Epithelial cell of prostate (primary cell): ENCODE measurements at regions not wholly inside any gene's neighbourhood (a gene's known extent, or its start where the extent isn't known, plus 50 kb on each side); places are given as distances from the start of the nearest gene placed in this dataset.

Source experiments
- DNase-seq: peaks from one replicate; pipeline ENCODE4 v3.0.0-alpha.2; 2011; ENCODE audit warnings: low read depth, low spot score
- H3K27ac ChIP-seq: fragments of 450-650 bp; 2 replicates; pipeline ENCODE4 v1.5.1; 2017; ENCODE audit warnings: mild to moderate bottlenecking

DNA sequence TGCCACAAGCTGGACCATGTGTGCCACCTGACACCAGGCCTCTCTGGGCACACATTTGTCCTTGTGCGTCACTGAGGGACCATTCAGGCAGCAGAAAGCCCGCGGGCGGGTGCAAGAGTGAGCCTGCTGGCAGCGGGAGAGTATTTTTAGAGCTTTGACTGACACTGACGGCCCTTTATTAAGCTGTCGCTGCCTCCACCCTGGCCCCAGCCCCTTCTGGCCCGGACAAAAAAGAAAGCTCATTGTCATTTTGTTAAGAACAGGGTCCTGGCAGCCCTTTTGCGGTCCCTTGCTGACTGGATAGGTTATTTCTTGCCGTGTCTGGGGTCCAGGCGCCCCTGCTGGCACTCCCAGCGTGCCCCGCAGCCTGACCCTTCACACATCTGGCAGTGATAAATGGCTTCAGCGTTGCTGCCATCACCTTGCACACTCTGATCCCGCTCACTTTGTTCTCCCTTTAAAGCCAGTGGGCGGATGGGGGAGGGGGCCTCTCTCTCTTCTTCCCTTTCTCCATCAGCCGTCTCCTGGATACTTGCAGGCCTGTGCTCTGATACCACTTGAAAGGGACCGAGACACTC, 78.4 kb upstream of the NKD1 start:
- DNase-seq = no peak
- no peak overlapping the region for H3K27ac ChIP-seq

DNA sequence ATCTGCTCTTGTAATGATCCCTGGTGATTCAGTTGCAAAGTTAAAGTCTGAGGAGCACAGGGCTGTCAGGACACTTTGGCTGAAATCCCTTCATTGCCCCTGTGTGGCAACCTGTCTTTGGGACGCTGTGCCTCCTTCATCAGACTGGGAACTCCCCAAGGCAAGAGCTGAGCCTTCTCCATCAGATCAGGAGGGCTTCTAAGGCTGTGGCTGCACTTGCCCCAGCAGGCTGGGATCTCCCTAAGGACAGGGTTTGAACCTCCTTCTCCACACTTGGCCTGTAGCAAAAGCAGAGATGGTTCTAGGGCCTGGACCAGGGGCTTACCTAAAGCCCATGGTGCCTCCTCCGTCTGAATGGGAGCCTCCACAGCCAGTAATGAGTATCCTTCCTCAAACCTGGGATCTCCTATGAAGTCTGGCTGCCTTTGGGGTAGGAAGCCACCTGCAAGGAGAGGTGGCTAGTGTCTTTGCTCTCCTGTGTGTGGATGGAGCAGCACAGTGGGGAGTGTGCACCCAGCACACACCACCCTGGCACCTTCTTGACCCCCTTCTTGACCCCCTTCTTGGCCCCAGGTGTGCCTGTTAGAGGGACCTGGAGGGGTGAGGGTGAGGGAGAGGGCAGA, 79.0 kb upstream of the NKD1 start:
- DNase-seq = no peak
- H3K27ac ChIP-seq = no peak overlapping the region

DNA sequence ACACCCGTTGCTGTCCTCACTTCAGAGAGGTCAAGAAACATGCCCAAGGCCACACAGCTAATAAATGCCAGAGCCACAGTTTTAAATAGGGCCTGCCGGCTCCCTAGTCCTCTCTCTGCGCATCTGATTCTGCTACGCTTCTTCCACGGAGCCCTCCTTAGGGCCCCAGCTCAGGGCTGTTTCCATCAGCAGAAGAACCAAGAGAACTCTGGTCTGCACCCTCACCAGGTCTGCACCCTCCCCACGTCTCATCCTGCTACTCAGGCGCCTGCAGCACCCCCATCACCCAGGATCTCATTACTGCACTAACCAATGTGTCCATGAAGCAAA, 79.5 kb upstream of the NKD1 start:
- H3K27ac ChIP-seq = no peak overlapping the region
- no peak for DNase-seq

DNA sequence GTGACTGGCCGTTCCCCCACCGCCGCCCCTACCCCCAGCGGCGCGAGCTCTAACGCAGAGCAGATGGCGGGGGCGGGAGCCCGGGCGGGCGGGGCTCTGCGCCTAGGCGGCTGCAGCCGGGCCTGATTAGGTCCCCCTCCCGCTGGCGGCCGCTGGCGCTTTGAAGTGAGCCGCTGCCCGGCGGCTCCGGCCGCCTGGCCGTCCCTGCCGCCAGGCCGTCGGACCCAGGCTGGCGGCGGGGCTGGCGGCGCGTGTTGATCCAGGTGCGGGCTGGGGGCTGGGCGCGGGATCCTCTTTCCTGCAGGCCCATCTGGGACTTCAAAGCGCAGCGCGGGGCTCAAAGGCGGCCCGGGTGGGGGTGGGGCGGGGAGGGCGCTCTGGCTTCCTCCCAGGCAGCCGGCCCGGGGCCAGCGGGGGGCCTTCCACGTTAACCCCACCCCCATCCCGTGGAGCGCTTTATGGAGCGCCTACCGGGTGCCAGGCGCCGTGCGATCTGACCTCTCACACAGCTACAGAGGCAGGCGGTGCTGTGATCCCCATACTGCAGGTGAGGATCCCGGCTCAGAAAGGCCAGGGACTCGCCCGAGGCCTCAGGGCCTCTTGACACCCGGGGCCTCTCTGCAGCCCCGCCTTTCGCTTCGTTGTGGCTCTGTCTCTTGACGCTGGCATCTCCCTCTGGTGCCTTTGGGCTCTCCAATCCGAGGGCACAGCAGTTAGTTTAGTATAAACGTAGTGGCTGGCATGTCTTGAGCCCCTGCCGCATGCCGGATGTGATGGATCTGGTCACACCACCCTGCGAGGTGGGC, 80.0 kb upstream of the NKD1 start:
- DNase-seq = no peak
- no peak overlapping the region for H3K27ac ChIP-seq

DNA sequence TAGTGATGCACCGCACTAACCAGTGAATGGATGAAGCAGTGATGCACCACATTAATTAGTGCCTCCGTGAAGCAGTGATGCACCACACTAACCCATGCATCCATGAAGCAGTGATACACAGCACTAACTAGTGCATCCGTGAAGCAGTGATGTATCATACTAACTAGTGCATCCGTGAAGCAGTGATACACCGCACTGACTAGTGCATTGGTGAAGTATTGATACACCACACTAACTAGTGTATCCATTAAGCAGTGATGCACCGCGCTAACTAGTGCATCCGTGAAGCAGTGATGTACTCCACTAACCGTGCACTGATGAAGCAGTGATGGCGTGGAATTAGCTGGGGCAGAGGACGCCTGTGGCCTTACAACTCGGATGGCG, 80.6 kb upstream of the NKD1 start:
- no peak for DNase-seq
- H3K27ac ChIP-seq = no peak overlapping the region

DNA sequence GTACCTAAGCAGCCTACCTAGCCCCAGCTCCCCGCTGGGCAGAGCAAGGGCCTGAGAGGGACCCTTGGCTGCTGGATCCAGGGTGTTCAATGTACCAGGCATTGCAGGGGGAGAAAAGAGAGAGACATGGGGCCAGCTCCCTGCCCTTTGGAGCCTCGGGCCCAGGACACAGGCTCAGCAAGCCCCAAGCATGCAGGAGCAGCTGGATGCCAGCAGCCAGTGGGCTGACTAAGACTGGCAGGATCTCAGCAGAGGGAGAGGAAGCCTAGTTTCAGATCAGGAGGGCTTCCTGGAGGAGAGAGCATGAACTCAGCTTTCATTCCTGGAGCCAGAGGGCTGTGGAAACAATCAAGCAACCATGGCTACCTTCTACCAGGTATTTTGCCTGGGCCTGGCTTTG, 82.0 kb upstream of the NKD1 start:
- no peak for DNase-seq
- no peak overlapping the region for H3K27ac ChIP-seq

DNA sequence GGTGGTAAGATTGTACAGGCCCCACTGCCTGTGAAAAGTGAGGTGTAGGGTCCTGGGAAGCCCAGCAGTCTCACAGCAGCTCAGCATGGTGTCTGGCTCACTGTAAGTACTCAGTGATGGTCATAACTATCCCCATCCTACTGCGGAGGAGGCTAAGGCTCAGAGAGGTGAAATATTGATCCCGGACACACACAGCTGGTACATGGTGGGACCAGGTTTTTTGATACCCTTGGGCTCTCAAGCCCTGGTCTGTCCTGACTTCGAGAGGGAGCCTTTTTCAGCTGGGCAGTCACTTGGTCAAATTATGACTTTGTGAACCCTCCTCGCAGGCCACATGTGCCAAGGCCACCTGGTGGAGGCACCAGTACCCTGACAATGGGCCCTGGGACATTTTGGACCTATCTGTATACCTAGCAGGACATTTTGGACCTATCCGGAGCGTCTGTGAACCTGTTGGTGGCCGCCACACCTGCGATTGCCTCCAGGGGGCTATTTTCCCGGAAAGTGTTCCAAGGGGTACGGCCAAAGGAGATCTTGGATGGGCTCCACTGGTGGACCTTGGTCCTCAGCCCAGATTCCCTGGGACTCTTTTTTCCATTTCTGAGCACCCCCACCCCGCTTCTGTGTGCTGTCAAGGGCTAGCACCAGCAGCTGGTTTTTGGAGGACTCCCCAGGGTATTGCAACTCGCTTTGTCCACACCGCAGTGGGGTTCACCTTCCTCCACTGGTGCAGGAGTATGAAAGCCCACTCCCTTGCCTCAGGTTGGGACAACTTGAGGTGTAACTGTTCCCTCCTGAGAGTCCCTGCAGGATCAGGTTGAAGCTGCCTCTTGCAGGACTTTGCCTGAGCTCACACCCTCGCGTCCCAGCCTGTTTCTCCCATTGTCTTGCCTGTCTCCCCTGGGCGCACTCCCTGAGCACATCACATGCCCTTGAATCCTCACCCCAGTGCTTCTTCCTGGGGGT, 83.6 kb upstream of the NKD1 start:
- no peak overlapping the region for H3K27ac ChIP-seq

DNA sequence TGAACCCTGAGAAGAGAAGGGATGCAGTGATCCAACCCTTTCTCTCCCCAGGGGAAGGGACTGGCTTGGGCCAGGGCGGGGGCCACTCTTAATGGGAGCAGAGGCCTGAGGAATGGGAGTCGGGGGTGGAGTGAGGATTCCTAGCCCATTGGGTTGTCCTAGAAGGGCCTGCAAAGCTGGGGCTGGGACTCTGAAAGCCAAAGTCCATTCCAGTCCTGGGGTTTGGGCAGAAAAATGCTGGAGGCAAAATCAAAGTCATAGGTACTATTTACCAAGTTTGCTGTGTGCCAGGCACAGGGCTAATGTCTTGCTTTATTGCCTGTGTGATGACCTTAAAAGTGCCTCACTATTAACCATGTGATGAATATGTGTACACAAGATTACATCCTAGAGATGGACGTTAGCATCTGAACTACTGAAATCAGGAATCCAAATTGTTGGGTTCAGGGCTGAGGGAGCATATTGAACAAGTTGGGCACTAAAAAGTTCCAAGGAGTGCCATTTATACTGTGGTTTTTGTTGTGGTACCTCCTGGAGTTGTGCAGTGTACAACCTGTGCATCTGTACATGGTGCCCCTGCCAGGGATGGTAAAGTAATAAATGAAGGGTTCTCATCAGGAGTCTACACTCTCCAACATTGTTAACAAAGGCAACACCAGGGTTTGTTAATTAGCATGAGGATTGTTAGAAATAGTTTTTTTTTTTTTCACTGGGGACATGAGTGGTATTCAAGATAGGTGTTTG, 84.4 kb upstream of the NKD1 start:
- no peak overlapping the region for H3K27ac ChIP-seq
- no peak for DNase-seq

More for the DNA sequence above, 83.6 kb upstream of the NKD1 start:
- no peak for DNase-seq

DNA sequence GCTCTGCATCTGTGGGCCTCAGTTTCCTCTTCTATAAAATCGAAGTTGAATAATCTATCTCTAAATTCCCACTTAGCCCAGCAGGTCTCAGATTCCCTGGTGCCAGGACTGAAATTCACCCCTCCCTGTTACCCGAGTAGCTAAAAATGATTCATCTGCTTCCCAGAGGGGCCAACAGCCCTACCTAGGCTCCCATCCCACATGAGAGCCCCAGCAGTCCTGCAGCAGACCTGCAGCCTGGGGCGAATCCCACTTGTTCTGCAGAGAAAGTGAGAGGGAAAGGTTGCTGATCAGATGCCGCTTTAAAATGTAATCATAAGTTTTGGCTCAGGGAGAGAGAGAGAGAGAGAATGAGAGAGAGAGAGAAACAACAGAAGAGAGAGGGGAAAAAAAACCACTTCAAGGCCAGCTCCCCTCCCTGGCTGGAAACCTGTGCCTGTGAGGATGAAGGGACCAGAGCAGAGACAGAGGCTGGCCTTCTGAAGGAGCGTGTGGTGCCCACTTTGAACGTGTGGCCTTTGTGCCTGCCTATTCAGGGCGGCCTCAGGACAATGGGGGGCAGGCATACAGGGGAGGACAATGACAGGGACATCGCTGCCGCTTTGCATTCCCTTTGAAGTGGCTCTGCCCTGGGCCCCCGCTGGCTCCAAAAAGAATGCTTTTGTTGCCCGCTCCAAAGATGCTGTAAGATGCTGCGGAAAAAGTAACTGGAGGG, 85.2 kb upstream of the NKD1 start:
- no peak for DNase-seq
- H3K27ac ChIP-seq = no peak overlapping the region

DNA sequence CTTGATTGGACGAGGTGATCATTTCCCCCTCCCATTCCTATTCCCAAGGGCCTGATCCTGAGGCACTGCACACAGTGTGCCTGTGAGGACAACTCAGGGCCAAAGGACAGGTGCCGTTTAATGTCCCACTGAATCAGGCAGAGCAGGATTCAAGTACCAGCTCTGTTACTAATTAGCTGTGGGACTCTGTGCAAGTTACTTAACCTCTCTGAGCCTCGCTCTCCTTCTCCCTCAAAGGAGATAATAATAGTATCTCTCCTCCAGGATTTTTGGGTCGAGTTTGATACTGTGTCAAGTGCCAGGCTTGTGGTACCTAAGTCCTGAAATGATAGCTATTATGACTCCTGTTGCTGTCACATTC, 86.8 kb upstream of the NKD1 start:
- no peak for DNase-seq

DNA sequence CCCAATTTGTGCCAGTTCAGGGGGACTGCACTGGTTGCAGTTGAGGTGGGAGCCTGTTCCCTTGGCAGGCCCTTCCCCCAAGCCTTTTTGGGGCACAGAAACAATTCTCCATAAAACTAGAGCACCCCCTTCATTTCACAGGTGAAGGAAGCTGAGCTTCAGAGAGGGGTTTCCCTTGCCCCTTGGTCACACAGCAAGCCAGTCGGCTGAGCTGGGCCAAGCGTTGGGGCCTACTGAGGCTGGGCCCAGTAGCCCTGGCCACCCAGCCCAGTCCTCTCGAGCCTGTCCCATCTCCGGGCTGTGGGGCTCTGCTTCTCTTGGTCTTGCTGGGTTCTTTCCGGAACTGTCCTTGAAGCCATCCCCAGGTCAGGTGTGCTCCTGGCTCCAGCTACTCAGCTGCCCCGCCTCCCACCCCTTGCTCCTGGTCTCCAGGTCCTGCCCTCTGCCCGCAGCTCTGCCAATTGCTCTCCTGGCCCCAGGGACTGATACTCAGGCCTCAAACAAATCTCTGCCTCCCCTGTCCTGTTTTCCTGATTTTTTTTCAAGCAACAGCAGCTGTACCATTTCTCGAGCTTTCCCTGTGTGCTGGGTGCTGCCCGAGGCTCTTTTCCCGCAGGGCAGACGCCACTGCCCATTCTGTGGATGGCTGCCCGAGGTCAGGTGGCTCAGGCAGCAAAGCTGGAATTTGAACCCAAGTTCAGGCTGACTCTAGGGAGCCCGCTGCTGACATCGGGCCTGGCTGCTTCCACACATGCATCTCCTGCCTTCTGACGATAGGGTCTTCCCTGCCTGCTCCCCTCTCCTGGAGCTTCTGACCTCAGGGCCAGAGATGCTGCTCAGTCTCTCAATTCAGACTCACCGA, 87.4 kb upstream of the NKD1 start:
- H3K27ac ChIP-seq = no peak overlapping the region
- no peak for DNase-seq

More for the DNA sequence above, 86.8 kb upstream of the NKD1 start:
- no peak overlapping the region for H3K27ac ChIP-seq

DNA sequence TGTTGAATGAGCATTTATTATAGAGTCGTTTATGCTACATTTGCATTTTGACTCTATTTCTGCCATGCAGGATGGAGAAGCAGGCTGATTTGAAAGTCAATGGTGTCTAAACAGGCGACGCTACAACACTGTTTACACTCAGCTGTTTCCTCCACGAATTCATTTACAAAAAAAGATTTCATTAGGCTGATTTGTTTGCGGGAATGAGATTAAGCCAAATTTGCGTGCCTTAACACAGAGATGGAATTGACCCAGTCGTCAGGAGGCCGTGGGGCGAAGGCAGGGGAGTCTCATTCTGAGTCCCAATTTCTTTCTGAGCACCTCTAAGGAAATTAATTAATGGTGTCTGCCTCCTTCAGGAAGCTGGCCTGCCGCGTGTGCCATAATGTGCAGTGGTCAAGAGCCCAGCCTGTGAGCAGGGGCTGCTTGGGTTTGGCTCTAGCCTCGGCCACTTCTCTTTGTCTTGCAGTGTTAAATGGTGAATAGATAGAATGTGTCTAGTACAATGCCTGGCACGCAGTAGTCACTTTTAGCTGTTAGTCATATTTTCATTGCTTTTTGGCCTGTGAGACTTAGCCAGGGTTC, 88.6 kb upstream of the NKD1 start:
- H3K27ac ChIP-seq = no peak overlapping the region
- DNase-seq = no peak

DNA sequence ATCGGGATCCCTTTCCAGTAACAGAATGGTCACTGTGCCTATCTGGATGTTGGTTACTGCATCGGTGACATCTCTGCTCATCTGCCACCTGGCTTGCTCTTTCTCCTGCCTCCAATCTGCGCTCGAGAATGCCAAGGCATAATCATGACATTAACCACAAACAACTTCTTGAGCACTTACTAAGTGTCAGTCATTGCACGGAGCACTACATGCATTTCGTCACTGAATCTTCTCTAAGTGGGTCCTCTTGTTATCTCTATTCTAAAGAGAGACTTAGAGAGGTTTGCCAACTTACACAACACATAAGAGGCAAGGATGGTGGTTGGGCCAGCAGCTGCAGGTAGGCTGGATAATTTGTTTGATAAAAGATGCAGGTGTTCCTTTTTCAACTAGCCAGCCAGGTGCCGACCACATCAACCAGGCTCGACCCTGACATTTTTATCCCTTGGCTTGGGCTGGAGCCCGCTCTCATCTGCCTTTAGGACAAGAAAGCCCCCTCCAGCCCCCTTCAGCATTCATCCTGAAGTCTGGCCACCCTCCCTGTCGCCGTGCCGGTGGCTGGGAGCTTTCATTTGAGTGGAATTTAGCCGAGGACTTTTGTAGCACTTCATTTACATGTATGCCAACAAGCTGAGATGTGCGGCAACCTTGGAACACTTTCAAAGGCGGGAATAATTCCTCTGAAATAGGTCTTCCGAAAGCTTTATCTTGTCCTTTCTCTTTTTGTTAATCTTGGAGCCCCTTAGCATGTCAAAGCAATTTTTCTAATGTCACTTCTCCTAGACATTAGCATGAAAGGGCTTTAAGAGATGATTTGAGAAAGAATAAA, 89.3 kb upstream of the NKD1 start:
- no peak for DNase-seq
- H3K27ac ChIP-seq = no peak overlapping the region

DNA sequence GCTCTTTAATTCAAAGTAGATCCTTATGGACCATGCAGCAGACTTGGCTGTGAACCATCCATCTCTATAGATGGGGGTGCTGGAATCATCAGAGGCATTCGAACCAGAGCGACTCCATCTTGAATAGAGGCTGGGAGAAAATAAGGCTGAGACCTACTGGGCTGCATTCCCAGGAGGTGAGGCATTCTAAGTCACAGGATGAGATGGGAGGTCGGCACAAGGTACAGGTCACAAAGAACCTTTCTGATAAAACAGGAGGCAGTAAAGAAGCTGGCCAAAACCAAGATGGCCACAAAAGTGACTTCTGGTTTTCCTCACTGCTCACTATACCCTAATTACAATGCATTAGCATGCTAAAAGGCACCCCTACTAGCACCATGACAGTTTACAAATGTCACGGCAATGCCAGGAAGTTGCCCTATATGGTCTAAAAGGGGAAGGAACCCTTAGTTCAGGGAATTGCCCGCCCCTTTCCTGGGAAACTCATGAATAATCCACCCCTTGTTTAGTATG, 89.2 kb upstream of the BRD7 start:
- H3K27ac ChIP-seq = no peak overlapping the region
- no peak for DNase-seq

DNA sequence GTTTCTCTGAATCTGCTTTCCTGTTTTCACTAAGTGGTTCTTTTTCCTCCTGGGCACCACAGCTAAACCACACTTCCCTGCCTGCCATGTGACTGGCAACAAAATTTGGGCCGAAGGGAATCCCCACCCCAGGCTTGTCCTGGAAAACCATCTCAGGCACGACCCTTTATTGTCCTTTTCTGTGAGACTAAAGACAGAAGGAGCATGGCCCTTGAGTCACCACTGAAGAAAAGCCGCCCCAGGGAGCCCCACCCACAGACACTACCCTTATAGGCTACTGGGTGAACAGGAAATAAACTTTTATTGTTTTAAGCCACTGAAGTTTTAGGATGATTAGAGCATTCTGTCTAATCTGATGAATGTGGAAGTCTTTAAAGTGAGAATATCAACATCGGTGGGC, 88.6 kb upstream of the BRD7 start:
- DNase-seq = no peak
- no peak overlapping the region for H3K27ac ChIP-seq

DNA sequence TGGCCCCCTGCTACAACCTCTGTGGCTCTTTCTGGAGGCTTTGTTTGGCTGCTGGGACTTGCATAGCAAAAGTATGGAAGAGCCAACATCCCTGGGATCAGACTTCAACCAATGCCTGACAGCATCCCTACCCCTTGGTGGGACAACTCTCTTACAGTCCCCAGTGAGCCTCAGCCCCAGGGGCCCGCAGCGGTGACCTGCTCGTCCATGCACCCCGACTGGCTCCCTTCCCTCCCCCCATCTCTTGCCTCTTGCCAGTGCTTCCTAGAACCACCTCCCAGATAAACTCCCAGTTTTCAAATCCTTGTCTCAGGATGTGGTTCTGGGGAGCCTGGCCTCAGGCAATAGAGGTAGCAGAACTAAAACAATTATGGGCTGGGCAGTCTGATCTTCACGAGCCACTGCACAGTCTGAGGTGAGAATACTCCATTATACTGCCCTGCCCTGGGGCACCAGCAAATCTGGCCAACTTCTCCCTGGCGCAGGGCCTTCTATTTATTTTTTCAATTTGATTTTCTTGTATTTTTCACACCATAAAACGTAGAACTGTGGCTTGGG, 86.6 kb upstream of the BRD7 start:
- no peak for DNase-seq
- no peak overlapping the region for H3K27ac ChIP-seq

DNA sequence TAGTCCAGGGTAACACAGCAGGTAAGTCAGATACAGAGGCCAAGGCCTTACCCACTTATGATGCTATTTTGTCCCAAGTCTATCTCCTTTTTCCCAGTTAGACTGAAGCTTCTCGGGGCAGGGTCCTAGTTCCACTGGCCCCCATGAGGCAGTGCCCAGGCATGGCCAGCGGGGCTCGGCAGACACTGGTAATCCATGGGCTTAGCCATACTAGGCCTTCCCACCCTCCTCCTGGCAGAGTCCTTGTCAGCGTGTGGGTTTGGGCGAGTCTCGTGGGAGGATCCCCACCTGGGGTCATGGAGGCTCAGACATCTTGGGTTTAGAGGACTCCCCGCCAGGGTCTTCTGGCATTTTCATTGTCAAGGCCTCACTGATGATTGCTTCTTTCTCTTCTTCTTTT, 84.7 kb upstream of the BRD7 start:
- no peak overlapping the region for H3K27ac ChIP-seq
- DNase-seq = no peak
